Head of caudate nucleus (tissue), 42 donors: ENCODE measurements at regions not wholly inside any gene's neighbourhood (a gene's known extent, or its start where the extent isn't known, plus 50 kb on each side); places are given as distances from the start of the nearest gene placed in this dataset.

Source experiments
- DNase-seq, 42 donors: peaks; one replicate each; pipeline versions ENCODE4 v3.0.0 to v3.0.0-alpha.2; 2020 to 2021; ENCODE audit warnings: mixed read lengths in 7 of 42
- intact Hi-C: fragments of 100-400 bp; cut with DNase I; formaldehyde crosslinking; loops from one replicate; pipeline ENCODE4 v1.15.0; 2022

DNA sequence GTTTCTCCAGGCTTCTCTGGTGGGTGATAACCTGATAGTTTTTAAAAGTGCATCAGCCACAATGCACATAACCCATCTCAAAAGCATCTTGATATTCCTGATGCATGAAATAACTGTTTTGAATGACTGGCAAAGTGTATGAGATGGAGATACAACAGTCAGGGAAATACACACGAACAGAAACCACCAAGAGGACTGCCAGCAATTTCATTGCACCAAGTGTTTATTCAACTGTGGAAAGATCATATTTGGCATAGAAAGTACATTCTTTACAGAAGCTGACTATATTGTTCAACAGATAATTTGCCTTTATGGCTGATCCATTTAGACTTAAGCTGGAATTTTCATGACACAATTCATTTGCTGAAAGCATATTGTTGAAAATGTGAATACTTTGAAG lies 139.5 kb downstream of the SLIT2 start:
- intact Hi-C loops = no loop called here
- DNase-seq = no peak

DNA sequence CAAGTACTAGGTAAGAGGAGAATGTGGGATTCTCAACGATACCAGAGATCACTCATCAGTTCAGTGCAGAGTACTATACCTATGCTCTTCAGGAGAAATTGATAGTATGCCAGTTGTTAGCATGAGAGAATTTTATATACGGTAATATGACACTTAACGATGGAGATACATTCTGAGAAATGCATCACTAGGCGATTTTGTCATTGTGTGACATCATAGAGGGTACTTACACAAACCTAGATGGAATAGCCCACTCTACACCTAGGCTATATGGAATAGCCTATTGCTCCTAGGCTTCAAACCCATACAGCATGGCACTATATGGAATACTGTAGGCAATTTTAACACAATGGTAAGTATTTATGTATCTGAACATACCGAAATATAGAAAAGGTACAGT lies 140.2 kb downstream of the SLIT2 start:
- no peak for DNase-seq
- intact Hi-C loops = no loop called here

DNA sequence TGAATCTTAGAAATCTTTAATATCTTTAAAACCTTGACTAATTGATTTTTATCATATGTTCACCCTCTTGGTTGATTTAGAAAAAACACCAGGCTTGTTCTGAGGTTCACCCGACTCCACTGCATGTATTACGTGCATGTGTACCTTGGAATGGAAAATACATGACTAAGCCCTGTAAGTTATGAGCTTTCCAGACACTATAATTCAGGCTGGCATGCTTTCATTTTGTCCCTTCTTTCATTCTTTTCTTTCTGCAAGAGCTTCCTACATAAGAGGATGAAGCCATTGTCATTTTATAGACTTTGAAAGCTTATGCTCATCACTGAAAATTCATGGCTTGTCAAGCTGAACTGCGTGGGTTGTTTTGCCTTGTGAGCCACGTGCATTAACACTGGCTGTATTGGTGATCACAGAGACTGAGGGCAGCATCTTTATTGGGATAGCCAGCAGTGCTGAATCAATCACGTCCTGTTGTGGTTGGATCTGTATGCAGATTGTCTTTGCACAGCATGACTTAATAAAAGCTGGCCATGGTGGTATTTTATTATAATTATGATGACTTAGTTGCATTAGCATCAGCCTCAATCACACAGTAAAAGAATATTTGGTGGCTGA lies 141.9 kb downstream of the SLIT2 start:
- DNase-seq = peak in 16 of 42 donors; percentile 6 to 57 (median 20)
- intact Hi-C loops = no loop called here

DNA sequence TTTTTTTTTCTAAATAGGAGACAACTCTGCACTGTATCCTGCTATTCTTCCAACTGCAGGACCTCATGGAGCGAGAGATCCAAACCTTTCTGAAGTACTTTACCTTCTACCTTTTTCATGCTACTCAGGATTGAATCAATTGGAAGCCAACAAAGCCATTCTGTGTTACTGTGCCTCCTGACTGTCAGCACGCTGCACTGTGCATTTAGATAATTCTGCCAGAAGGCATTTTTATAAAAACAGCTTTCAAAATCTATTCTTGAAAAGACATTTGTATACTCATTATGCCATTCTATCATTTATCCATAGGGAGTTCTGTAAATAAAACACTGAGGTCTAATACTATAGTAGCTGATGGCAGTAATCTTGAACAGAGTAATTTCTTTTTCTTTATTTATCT lies 142.8 kb downstream of the SLIT2 start:
- DNase-seq = no peak
- intact Hi-C loops = no loop called here

DNA sequence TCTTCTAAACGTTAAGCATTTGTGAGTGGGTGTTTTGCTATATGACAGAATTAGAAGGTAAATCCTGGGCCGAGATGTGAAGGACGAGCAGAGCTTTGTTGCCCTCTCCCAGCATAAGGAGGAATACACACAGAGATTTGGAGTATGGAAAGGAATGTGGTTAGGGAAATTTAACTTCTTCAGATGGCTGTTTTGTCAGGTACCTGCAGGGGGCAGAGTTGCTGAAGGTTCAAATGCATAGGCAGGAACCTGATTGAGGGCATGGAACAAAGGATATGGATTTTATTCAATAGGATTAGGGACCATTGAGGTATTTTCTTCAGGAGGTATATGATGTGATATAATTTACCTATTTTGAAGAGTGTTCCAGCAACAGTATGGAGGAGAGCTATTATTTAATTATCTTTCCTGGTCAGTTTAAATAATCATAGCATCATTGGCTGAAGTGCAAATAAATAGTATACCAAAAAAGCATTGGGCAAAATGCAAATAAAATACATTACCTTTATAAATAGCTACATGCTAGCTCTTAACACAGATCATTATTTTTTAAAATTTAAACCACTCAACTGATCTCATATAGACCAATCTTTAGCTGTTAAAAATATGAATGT lies 143.6 kb downstream of the SLIT2 start:
- peak in 38 of 42 donors; percentile 6 to 84 (median 47) for DNase-seq
- intact Hi-C loops = no loop called here

DNA sequence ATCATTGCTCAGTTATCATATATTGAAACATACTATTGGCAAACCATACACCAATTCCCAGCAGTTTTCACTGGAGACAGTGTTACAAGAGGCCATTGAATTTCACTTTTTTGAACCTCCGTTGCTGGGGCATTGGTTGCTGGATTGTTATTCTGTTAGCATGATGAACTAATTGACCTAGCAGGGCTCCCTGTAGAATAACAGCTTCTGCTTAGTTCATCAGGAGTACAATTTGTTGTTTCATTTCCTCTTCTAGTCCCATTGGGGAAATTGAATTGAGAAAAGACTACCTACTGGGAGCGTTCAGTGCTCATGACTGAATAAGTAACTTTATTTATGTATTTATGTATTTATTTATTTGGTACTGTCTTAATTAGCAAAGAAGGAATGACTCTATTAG lies 151.6 kb downstream of the SLIT2 start:
- intact Hi-C loops = no loop called here
- DNase-seq = no peak

DNA sequence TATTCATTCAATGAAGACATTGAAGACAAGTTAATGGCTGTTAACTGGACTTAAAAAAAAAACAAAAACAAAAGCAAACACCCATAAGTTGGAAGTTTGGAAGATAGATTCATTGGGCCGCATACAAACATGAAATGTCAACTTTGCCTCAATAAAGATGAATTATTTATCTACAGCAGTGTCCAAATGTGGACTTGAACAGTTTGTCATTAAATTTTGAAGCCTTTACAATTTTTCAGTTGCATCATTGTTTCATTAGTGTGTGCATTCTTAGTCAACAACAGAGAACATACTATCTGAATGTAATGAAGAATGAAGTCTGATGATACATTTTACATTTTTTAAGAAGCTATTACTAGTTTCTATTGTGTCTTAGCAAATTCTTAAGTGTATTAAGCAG lies 152.1 kb downstream of the SLIT2 start:
- DNase-seq = no peak
- intact Hi-C loops = no loop called here

DNA sequence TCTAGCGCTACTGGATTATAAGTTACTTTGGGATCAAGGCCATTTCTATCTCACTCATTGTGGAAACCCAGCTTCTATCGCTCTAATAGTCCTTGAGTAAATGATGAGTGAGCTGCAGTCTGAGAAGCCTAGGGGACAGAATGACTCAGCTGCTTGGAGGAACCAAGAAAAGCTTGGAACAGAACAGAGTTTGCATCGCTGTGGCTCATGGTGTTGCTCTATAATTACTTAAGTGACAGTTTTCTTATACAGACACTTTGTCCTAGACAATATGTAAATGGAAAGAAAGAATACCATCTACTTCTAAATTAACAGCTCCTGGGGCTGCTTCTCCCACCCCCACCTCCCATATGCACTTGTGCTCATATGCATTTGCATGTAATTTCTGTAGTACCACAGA lies 156.9 kb downstream of the SLIT2 start:
- intact Hi-C loops = no loop called here
- DNase-seq = no peak

DNA sequence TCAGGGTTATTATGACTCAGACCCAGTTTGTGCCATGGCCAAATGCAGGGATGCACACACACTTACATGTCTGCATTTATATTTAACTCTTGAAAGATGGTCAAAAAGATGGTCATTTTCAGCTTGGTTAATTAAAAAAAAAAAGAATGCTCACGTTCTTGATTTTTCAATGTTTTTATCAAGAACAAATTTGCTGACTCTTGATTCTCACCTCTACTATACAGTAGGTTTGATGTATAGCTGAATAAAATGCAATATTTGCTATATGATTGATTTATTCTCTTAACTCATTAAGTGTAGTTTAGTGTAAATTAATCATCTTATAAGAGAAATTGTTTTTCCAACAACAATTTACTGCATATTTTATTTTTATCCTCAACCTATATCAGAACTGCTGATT lies 160.4 kb downstream of the SLIT2 start:
- intact Hi-C loops = no loop called here
- DNase-seq = no peak

DNA sequence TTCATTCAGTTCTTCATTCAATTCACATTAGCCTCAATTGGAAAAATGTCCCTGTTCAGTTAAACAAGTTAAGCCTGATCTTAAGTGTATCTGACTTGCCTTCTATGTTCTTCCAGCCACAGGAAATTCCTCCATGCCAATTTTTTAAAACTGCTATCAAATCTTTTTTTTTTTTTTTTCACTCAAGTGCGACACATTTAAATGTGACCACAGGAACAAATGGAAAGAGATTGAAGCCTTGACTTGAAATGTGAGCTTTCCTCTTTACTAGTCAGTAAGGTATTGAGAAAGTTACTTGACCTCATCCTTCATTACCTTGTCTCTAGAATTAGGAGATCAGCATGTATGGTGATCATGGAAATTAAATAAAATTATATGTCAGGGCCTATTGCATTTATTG lies 165.1 kb downstream of the SLIT2 start:
- no peak for DNase-seq
- intact Hi-C loops = no loop called here

DNA sequence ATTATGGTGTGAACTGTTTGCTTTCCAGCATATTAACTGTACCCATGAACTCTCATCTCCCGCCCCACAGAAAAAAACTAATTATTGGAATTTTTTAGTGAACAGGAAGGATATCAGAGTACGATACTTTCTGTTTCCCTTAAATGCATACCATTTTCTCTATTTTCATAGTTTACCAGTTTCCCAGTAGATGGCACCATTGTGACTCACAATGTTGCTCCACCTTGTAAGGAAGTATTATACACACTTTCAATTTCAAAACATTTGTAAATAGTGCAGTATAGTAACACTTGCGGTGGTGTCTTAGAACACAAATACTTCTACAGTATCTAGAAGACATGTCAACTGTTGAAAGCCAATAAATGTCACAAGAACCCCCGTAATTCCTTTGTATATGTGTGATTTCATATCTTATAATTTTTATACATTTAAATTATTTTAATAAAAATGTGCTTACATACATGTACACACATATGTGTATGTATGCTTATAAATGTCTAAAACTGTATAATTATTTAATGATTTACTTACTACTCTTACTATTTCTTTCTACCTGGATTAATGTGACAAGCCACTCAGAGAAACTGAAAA lies 167.3 kb downstream of the SLIT2 start:
- intact Hi-C loops = no loop called here
- peak in 7 of 42 donors; percentile 21 to 50 (median 41) for DNase-seq

DNA sequence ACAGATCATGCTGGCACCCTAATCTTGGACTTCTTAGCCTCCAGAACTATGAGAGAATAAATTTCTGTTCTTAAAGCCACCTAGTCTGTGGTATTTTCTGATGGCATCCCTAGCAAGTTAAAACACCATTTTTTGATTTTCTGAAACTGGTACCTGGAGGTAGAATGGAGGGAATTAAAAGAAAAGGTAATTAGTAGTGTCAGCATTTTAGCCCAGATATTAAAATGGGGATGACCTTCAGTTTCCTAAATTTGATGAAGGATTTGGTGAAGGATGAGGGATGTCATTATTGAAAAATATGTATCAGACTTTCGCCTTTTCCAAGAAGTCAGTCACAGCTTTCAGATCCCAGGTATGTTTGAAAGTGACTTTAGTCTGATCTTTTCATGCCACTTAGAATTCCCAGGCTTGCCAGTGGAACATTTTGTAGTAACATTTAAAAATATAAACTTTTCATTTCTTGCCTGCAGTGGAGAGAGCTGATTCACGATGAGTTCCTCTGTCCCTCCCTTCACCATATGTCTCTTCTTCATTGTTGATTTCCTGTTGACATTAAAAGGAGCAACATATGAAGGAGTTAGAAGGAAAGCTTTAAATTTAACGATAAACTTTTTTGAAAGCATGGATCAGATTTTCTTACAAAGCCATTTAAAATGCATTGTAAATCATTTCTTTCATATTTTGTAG lies 169.4 kb downstream of the SLIT2 start:
- intact Hi-C loops = no loop called here
- DNase-seq = no peak

DNA sequence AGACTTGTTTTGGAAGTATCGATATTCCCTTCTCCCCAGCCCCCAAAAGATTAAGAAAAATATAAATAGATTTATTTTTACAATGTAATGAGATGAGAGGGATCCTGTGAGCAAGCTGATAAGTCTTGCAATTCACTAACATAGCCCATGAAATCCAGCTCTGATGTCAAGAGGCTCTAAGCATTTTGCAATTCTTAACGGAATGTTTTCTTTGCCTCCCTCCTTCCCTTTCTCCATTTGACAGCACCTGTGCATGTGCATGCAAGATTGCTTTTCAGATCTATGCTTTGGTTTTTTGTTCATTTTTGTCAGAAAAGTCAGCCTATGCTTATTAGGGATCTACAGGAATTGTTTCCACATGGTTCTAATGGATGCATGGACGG lies 169.9 kb downstream of the SLIT2 start:
- intact Hi-C loops = no loop called here
- DNase-seq = no peak

DNA sequence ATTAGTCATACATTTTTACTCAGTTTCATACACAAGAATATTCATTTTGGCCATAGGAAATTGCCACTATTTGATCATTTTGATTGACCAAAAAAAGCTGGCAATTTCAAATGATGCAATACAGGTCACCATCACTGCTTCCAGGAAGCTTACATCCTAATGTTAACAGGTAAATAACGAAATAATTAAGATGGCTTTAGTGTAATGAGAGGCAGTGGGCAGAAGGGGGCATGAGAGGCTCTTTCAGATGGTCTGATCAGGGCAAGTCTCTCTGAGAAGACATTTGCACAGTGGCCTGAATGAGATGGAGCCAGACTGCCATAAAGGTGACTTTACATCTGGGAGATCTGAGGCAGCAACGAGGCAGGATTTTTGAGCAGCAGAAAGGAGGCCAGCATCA lies 170.7 kb downstream of the SLIT2 start:
- intact Hi-C loops = no loop called here
- DNase-seq = peak in 37 of 42 donors; percentile 11 to 81 (median 43)

DNA sequence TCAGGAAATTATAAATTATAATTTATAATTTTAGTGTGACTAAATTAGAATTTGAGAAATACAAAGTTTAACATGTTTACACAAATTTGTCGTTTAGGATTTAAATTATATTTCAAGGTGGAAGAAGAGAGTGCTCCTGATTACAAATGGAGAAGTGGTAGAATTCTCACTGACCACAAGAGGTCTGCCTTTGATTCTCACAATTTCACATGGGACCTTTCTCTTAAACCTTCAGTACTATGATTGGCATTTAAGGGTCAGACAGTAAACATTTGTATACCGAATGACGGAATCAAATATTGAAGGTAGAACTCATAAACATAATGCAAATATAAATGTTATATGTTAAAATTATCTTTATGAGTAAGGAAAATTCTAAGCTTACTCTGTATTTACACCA lies 171.7 kb downstream of the SLIT2 start:
- intact Hi-C loops = no loop called here
- no peak for DNase-seq

DNA sequence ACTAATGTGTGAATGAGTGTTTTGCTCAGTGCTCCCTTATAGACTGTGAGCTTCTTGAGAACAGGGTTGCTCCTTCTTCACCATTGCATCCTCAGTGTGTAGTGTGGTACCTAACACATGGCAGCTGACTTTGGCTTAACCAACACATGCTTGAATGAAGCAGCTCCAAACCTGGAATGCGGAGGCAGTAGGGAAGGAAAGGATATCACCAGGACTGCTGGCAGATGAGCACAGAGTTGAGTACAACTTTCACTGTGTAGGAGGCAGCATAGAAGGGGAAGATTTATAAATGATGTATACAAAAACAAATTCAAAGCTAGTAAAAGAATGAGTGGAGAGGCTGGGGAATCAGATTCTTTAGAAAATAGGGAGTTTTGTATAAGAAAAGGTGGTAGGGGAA lies 174.3 kb downstream of the SLIT2 start:
- intact Hi-C loops = loop anchor here (5.0 kb wide), 1 partner anchor 119 kb away; no protein-coding TSS in a partner anchor
- DNase-seq = peak in 1 of 42 donors; percentile 22

DNA sequence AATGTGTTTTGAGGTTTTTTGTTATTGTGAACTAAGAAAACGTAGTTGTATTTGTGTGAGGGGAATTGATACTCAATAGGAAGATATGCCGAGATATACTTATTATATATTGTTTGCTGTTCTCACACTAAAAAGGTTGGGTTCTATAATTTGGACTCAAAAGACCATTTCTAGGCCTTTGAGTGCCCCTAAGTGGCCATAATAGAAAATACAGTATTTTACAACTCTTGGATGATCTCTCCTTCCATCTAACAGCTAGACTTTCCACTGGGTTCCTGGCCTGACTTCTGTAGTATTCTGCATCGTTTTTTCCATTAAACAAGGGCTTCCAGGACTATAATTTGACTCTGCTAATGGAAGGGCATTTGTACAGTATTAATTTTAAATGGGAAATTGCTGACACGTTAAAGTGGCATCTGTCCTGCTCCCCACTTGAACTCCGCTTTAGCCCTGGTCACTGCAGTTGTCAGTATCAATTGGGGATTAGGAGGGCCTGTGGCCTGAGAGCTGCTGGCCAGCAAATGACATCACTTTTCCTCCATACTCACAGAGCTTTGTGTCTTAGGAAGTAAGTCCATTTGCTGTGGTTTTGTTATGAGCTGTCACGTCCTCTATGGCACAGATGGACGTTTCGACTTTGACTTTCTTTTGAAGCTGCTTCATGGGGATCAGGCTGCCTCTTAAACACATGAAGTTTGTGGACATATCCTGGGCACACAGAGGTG lies 176.9 kb downstream of the SLIT2 start:
- intact Hi-C loops = loop anchor here (5.0 kb wide), 1 partner anchor 121 kb away; no protein-coding TSS in a partner anchor
- DNase-seq = peak in 1 of 42 donors; percentile 48

DNA sequence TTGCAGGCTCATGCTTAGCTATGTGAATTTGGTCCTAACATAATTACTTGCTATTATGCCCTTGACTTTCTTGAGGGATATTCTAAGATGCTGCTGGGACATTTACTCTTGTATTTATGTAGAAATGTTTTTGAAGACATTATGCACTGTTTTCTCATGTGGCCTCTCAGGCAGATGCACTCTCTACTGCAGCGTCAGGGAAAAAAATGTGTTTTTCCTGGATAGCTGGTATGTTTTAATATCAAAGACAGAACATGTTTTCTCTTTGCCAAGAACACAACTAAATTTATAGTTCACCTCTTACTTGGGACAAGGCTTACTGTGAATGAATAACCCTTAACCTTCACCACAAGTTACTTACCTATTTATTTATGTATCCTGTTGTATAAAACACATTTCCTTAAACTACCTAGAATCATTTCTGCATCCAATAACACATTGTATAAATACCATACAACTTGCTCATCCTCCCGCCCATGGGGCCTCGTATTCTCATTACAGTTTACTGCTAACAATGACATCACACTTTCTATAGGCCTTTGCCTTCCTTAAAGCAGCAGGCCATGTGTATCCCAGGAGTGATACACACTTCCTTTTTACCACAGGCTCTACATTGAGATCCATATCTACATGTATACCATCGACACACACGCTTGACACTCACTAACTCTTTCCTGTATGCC lies 178.7 kb downstream of the SLIT2 start:
- DNase-seq = no peak
- intact Hi-C loops = loop anchor here (10.0 kb wide), 1 partner anchor 104 kb away; no protein-coding TSS in a partner anchor

DNA sequence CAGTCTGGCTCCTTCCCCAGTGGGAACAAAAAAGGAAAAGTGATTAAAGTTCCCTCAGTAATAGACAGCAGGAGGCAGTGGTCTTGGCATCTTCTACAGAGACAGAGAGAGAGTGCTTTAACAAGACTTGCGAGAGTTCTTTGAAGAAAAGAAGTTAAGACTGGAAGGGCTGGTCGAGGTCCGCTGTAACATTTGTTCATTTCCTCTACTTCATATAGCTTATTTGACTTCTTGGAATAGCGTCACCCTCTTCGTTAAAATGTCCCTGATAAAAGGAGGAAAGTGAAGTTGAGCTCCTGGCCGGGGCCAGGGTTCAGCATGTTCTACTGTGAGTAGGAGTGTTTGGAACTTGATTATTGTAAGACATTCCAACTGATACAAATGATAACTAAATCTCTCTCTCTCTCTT lies 179.8 kb downstream of the SLIT2 start:
- DNase-seq = no peak
- intact Hi-C loops = loop anchor here (10.0 kb wide), 1 partner anchor 103 kb away; no protein-coding TSS in a partner anchor
